GM19372 (cell line): ENCODE measurements at regions not wholly inside any gene's neighbourhood (a gene's known extent, or its start where the extent isn't known, plus 50 kb on each side); places are given as distances from the start of the nearest gene placed in this dataset.

Experiments used
- ATAC-seq: cut with Tn5 transposase; IDR thresholded peaks from one replicate; pipeline ENCODE4 v1.9.1; 2021; ENCODE audit warnings: mild to moderate bottlenecking, low read depth, moderate library complexity; ENCODE audit not compliant: unreplicated experiment

DNA sequence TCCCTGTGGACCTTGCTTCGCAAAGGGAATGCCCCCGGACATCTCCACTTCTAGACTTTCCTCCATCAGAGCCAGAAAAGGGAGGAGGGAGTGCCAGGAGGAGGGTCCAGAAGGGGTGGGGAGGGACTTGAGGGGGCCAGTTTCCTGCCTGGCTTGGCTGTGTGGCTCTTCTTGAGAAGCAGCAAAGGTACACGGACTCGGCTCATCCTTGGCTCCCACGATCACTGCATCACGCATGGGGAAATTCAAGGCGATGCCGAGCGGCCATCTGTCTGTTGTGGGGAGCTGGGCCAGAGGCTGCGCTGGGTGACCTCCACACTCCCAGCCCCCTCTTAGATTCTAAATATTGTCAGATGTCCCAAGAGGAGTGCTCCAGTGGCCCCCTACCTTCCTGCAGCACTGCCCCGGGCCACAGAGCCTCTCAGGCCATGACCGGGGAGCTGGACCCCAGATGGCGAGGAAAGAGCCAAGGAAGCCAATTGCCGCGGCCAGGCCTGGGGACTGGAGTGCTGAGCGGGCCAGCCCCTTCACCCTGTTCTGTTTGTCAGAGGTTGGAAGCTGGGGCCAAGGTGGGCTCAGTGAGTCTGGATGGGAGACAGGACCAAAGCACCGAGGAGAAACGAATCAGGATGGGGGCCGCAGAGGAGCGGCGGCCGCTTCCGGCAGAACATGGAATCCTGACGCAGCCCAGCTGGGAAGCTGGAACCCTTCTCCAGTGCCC lies 104.5 kb downstream of the RBFOX3 start:
- no peak for ATAC-seq

GRCh38 chr17:79505199-79505598 lies 105.7 kb downstream of the RBFOX3 start:
- ATAC-seq, result no peak

GRCh38 chr17:79504181-79504605 lies 106.7 kb downstream of the RBFOX3 start:
- ATAC-seq, result no peak

DNA sequence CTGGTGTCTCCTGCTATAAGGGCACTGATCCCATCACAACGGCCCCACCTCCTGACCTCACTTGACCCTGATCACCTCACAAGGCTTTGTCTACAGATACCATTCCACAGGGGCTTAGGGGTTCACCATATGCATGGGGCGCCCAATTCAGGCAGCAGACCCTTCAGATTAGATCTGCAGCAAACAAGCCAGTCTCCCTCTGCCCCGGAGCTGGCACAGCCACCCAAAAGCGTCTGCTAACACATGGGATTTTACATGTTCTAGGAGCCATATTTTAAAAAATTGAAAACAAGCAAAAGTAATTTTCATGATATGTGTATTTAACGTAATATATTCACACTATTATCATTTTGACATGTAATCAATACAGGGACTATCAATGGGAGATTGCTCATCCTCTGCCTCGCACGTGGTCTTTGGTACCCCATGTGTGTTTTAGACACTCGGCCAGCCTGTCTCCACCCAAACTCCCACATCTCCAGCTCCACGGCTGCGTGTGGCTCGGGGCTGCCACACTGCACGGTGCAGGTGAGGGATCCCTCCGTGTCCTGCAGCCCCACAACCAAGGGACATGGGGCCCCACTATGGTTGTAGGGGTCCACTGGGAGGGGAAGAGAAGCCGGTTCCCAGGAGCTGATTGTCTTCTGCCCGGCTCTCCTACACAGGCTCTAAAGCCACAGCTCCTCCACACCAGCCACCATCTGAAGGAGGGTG lies 107.6 kb downstream of the RBFOX3 start:
- no peak for ATAC-seq

- no peak for ATAC-seq
These were observed 108.9 kb downstream of the RBFOX3 start for GRCh38 chr17:79501910-79502309.

- no peak for ATAC-seq
These were observed 109.9 kb downstream of the RBFOX3 start for GRCh38 chr17:79500745-79501618.

- ATAC-seq, result no peak
These were observed 112.0 kb downstream of the RBFOX3 start for GRCh38 chr17:79498854-79499253.

GRCh38 chr17:79497777-79498348 lies 113.0 kb downstream of the RBFOX3 start:
- ATAC-seq, result no peak

DNA sequence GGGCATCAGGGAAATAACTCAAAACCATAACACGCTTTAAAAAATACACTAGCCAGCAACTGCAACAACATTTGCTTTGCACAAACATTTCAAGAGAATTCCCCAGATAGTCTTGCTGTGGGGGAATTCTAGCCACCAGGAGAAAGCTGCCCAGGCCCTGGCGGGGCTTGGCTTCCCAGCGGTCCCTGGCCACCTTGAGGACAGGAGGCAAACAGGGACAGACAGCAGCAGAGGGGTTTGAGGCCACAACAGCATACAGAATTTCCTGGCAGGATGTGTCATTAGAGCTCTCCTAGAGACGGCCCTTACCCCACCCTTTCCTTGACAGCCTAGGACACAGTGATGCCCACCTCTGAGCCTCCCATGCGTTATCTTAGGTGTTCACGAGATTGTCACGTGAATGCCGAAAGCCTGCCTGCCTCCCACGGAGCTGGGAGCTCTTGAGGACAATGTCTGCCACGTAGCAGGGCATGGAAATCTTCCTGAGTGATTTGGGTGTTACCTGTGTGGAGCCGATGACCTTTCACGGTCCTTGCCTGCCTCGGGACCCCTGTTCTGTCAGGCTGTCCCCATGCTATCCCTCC lies 114.3 kb downstream of the RBFOX3 start:
- no peak for ATAC-seq

GRCh38 chr17:79495665-79496064 lies 115.2 kb downstream of the RBFOX3 start:
- ATAC-seq, result no peak

DNA sequence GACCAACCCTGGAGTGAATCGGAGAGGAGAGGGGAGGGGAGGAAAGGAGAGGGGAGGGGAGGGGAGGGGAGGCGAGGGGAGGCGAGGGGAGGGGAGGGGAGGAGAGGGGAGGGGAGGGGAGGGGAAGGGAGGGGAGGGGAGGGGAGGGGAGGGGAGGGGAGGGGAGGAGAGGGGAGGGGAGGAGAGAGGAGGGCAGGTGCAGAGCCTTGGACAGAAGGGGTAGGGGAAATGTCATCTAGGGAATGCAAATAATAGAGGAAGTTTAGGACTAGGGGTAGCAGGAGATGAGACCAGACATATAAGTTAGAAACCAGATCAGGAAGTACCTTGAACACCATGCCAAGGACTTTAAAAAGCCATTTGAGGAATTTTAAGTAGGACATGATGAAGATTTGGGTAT lies 119.8 kb downstream of the RBFOX3 start:
- no peak for ATAC-seq

DNA sequence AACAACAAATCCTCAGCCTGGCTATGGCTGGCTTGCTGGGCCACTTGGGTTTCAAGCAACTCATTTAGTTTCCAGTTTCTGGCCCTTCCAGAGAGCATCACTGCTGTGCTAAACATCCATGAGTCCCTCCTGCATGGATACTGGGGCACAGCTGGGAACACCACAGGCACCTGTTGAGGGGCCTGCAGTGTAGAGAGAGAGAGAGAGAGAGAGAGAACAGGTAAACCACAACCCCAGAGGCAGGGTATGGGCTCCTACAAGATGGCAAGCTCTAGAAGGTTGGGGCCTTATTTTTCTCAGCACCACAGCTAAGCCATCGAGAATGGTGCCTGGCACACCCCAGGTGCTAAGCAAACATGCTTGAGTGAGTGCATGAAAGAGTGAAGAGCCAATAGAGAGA lies 120.3 kb downstream of the RBFOX3 start:
- ATAC-seq, result no peak

- no peak for ATAC-seq
These were observed 123.7 kb downstream of the RBFOX3 start for GRCh38 chr17:79487149-79487548.

DNA sequence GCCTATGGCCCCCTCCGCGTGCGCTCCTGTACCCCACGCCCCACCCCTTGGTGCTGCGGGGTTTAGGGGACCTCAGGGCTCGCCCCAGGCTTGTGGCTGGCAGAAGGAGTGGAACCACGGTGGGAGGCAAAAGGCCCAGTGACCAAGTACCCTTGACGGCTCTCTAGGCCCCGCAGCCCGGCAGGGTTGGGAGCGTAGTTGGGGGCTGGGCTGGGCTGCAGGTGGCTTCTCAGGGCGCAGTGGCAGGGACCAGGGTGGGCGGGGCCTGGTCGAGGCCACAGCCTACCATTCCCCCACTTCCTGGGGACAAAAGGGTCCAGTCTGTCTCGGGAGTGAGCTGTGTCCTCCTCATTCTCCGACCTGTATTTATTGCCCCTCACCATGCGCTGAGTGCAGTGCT lies 124.9 kb downstream of the RBFOX3 start:
- no peak for ATAC-seq

DNA sequence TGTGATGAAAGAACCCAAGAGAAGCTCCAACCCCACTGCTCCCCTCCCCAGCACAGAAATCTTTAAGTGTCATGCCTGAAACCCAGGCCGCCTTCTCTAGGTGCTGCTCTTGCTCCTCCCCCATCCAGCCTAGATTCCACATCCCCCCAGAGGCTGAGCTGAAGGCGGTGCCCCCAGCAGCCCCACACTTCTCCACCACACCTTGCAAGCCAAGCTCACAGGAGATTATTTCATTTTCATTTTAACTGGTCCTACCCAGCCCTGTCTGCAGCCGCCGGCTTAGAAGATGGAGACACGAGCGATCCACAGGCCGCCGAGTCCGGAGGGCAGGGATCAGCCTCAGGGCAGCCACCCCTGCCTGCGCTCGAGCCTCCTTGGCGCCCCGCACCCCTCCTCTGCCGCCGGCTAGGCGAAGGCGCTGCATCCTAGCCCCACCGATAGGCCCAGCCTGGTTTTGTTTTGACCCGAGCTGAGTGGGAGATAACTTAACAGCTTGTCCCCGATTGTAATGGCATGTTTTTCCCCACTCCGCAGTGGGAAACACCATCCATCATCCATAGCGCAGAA lies 125.3 kb downstream of the RBFOX3 start:
- ATAC-seq, result no peak

- ATAC-seq, result no peak
These were observed 126.0 kb downstream of the RBFOX3 start for GRCh38 chr17:79484600-79485418.

DNA sequence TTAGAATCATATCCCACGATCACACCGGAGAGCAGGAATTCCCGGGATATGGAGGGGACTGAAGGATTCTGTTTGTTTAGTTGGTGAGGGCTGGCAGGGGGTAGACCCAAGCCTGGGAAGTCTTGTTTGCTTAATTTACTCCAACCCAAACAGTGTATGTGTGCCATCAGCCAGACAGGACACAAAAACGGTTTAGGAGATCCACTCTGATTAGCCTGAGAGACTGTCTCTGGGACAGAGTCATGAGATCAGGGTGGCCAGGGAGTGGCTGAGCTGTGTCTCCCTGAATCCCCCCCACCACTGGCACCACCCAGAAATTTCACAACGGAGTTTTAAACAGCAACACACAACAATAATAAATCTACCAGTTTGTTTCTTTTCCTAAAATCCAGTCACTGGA lies 127.0 kb downstream of the RBFOX3 start:
- no peak for ATAC-seq

DNA sequence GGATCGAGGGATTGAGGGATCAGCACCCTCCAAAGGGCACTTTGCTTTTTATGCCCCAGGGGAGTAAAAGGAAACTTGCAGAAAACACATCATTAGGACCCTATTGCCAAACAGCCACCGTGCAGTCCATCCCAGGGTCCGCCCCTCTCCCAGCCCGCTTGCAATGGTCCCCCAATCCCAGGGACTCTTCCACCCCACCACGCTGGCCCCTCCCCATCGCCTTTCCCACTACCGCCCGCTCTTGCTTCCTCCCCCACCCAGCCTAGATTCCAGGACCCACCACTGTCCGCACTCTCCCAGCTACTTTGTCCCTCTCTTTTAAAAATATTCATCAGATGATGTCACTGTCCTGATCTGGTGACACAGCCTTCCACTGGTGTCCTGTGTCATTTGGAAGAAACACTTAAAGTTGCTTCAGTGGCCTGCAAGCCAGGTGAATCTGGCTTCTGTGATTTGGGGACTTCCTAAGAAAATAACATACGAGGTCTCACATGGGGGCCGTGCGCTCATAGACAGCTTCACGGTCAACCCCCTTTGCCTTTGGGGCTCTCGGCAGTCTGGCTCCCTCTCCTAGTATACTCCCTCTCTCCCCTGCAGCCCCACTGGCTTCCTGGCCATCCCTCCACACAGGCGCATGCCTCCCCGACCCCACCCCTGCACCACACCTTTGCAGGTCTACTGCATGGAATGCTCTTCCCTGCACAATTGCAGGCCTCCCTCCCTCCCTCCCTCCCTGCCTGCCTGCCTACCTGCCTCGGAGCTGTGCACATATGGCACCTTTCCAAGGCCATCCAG lies 127.9 kb downstream of the RBFOX3 start:
- no peak for ATAC-seq

DNA sequence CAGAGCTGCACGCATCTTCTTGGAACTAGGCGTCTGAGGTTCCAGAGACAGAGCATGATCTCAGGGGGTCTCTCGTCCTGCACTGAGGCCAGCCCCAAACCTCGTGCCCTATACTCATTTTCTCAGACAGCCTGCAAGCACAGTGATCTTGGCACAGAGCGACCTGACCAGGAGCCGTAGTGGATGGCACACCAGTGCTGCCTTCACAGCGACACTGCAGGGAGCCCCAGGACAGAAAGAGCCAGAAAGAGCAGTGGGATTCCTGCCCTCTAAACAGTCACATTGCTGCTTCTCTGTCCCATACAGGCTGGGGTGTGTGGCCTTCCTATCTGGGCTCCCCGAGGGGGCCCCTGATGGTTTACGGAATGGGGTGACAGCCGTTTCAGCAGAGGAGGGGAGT lies 131.0 kb downstream of the RBFOX3 start:
- ATAC-seq, result no peak
